ENCODE measurements at regions not wholly inside any gene's neighbourhood (a gene's known extent, or its start where the extent isn't known, plus 50 kb on each side); places are given as distances from the start of the nearest gene placed in this dataset.

DNA sequence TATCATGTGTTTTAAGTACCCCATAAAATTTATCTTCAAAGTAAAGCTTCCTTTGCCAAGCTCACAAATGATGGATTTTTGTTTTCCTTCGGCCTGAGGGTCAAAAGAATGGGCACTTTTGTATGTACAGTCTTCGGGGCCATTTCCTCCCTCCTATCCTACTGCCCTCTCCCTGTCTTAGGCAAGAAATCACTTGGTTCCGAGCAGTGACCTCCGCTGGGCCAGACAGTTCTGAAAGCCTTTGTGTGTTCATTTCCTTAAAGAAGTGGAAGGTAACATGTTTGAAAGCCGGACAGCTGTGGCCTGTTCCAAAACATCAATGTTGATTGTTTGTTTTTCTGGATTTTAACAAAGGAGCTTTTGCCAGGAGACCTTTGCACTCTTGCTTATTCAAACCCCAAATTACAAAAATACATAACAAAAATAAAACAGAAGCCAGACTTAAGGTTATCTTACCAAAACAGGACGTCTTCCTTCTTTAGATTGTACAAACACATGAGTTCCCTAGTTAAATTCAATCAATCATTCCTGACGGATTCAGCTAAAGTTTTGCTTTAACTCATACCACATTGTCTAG is 110.6 kb upstream of the LIMCH1 start:
- ATAC-seq, result no peak

GRCh38 chr4:41427931-41428600 is 109.9 kb upstream of the LIMCH1 start:
- no peaks in the 10 kb centered on the region for H4K20me1 ChIP-seq (ENCODE audit: low read length)
- DNase-seq, result no peak
- no peaks in the 10 kb centered on the region for H3K79me2 ChIP-seq (ENCODE audit: low read length)
- H3K4me2 ChIP-seq (ENCODE audit: low read length), result no peak overlapping the region
- H3K4me1 ChIP-seq (ENCODE audit: insufficient read depth, low read length), result no peaks in the 10 kb centered on the region
- no peaks in the 10 kb centered on the region for H3K36me3 ChIP-seq (ENCODE audit: low read depth, low read length)
- ChIA-PET POLR2A (ENCODE audit: unreplicated experiment) (interaction anchor here (0.7 kb wide), 1 partner anchor 19 kb away, joined by 18 read pairs; no protein-coding TSS in a partner anchor), CTCF (no interaction called here)
- intact Hi-C loops (cut with micrococcal nuclease), result no loop called here
- BruUV-seq (replicated peaks), result no TSS peak
- H3K9ac ChIP-seq (ENCODE audit: low read length), result no peak overlapping the region
- TF ChIP-seq CTCF (conservative IDR thresholded peaks at IDR 0.05; ENCODE audit: low read depth, low read length) (no peak), EZH2phosphoT487 (IDR thresholded peaks at IDR 0.05; ENCODE audit: borderline replicate concordance, low read length) (no peak), EZH2 (IDR thresholded peaks at IDR 0.05; ENCODE audit: low read length, unreplicated experiment) (no peak)
- no peaks in the 10 kb centered on the region for H3K27me3 ChIP-seq (ENCODE audit: low read length)
- no peak overlapping the region for H3K27ac ChIP-seq (ENCODE audit: low read length)
- no peak overlapping the region for H2AFZ ChIP-seq (ENCODE audit: low read length)
- H3K9me2 ChIP-seq (replicated peaks; ENCODE audit: low read length), result no peaks in the 10 kb centered on the region
- ATAC-seq, result no peak
- H3K4me3 ChIP-seq (ENCODE audit: low read length), result no peak overlapping the region
- no peaks in the 10 kb centered on the region for H3F3A ChIP-seq (ENCODE audit: low read length, unreplicated experiment)
- no peaks in the 10 kb centered on the region for H3K9me3 ChIP-seq (ENCODE audit: low read length)

More for the DNA sequence above, 110.6 kb upstream of the LIMCH1 start:
- TF ChIP-seq CTCF (conservative IDR thresholded peaks at IDR 0.05; ENCODE audit: low read depth, low read length) (no peak), EZH2phosphoT487 (IDR thresholded peaks at IDR 0.05; ENCODE audit: borderline replicate concordance, low read length) (no peak), EZH2 (IDR thresholded peaks at IDR 0.05; ENCODE audit: low read length, unreplicated experiment) (no peak)
- no peaks in the 10 kb centered on the region for H3K79me2 ChIP-seq (ENCODE audit: low read length)
- H3K4me3 ChIP-seq (ENCODE audit: low read length), result no peak overlapping the region
- no peaks in the 10 kb centered on the region for H4K20me1 ChIP-seq (ENCODE audit: low read length)
- H3K9me3 ChIP-seq (ENCODE audit: low read length), result no peaks in the 10 kb centered on the region
- H2AFZ ChIP-seq (ENCODE audit: low read length), result no peak overlapping the region
- no peaks in the 10 kb centered on the region for H3K4me1 ChIP-seq (ENCODE audit: insufficient read depth, low read length)
- ChIA-PET CTCF (no interaction called here), POLR2A (ENCODE audit: unreplicated experiment) (interaction anchor here (0.7 kb wide), 1 partner anchor 19 kb away, joined by 18 read pairs; no protein-coding TSS in a partner anchor)
- no peaks in the 10 kb centered on the region for H3K36me3 ChIP-seq (ENCODE audit: low read depth, low read length)
- H3K27me3 ChIP-seq (ENCODE audit: low read length), result no peaks in the 10 kb centered on the region
- intact Hi-C loops (cut with micrococcal nuclease), result no loop called here
- DNase-seq, result no peak
- H3K9ac ChIP-seq (ENCODE audit: low read length), result no peak overlapping the region
- H3K27ac ChIP-seq (ENCODE audit: low read length), result no peak overlapping the region
- no peaks in the 10 kb centered on the region for H3K9me2 ChIP-seq (replicated peaks; ENCODE audit: low read length)
- BruUV-seq (replicated peaks), result no TSS peak
- H3F3A ChIP-seq (ENCODE audit: low read length, unreplicated experiment), result no peaks in the 10 kb centered on the region
- no peak overlapping the region for H3K4me2 ChIP-seq (ENCODE audit: low read length)

GRCh38 chr4:41428601-41429279 is 109.2 kb upstream of the LIMCH1 start:
- H3K4me3 ChIP-seq (ENCODE audit: low read length), result no peak overlapping the region
- no peaks in the 10 kb centered on the region for H3K9me2 ChIP-seq (replicated peaks; ENCODE audit: low read length)
- ATAC-seq (no peak), DNase-seq (no peak)
- no peak overlapping the region for H2AFZ ChIP-seq (ENCODE audit: low read length)
- H3K36me3 ChIP-seq (ENCODE audit: low read depth, low read length), result no peaks in the 10 kb centered on the region
- no TSS peak for BruUV-seq (replicated peaks)
- no peak for TF ChIP-seq CTCF (conservative IDR thresholded peaks at IDR 0.05; ENCODE audit: low read depth, low read length)
- no peak for TF ChIP-seq EZH2phosphoT487 (IDR thresholded peaks at IDR 0.05; ENCODE audit: borderline replicate concordance, low read length)
- H3K4me2 ChIP-seq (ENCODE audit: low read length), result no peak overlapping the region
- no peaks in the 10 kb centered on the region for H3F3A ChIP-seq (ENCODE audit: low read length, unreplicated experiment)
- H3K79me2 ChIP-seq (ENCODE audit: low read length), result no peaks in the 10 kb centered on the region
- H3K9me3 ChIP-seq (ENCODE audit: low read length), result no peaks in the 10 kb centered on the region
- H3K27me3 ChIP-seq (ENCODE audit: low read length), result no peaks in the 10 kb centered on the region
- no peaks in the 10 kb centered on the region for H3K4me1 ChIP-seq (ENCODE audit: insufficient read depth, low read length)
- H3K27ac ChIP-seq (ENCODE audit: low read length), result no peak overlapping the region
- CTCF ChIA-PET, result no interaction called here
- H3K9ac ChIP-seq (ENCODE audit: low read length), result no peak overlapping the region
- POLR2A ChIA-PET (ENCODE audit: unreplicated experiment), result no interaction called here
- intact Hi-C loops (cut with micrococcal nuclease), result no loop called here
- H4K20me1 ChIP-seq (ENCODE audit: low read length), result no peaks in the 10 kb centered on the region

All from PC-3 (cell line).